PC-3 (cell line): ENCODE measurements at regions not wholly inside any gene's neighbourhood (a gene's known extent, or its start where the extent isn't known, plus 50 kb on each side); places are given as distances from the start of the nearest gene placed in this dataset.
A peak's percentile ranks its signal among the peaks of the same experiment; 100 is the strongest.

ENCODE experiments used
- ATAC-seq: fragments of 200-7000 bp; cut with Tn5 transposase; 2 replicates; pipeline ENCODE4 v1.9.1; 2020; ENCODE audit warnings: mild to moderate bottlenecking, moderate library complexity
- BruUV-seq: library from RNA; stranded (reverse); fragments of 400-500 nt; replicated peaks from 2 replicates; lab custom pipeline; 2021; lab: Mats Ljungman, UMichigan
- CTCF ChIA-PET: fragments of 300-600 bp; sonication (Branson Sonifier 250); formaldehyde crosslinking; loops from one replicate; lab custom pipeline; 2022; ENCODE audit warnings: antibody characterized with exemption; lab: Charles Lee
- POLR2A ChIA-PET: fragments of 300-600 bp; sonication (Branson Sonifier 250); formaldehyde crosslinking; loops from one replicate; lab custom pipeline; 2022; ENCODE audit warnings: antibody characterized with exemption; ENCODE audit not compliant: unreplicated experiment; lab: Charles Lee
- DNase-seq: peaks from one replicate; pipeline ENCODE4 v3.0.0-alpha.2; 2015
- H2AFZ ChIP-seq: fragments of 300-600 bp; sonication (generic); 2 replicates; pipeline ENCODE4 v1.6.0; 2016; ENCODE audit warnings: antibody characterized with exemption, low read length
- H3F3A ChIP-seq: fragments of 300-600 bp; sonication (generic); one replicate; pipeline ENCODE4 v1.6.0; 2017; ENCODE audit warnings: antibody characterized with exemption, low read length, control low read depth, mild to moderate bottlenecking; ENCODE audit not compliant: unreplicated experiment
- H3K27ac ChIP-seq: fragments of 300-600 bp; sonication (generic); 2 replicates; pipeline ENCODE4 v1.5.1; 2016; ENCODE audit warnings: mild to moderate bottlenecking, low read length
- H3K27me3 ChIP-seq: fragments of 300-600 bp; sonication (generic); 2 replicates; pipeline ENCODE4 v1.6.1; 2016; ENCODE audit warnings: low read length, mixed read lengths
- H3K36me3 ChIP-seq: fragments of 300-600 bp; sonication (generic); 2 replicates; pipeline ENCODE4 v1.6.1; 2016; ENCODE audit warnings: low read depth, mixed run types, low read length, mixed read lengths
- H3K4me1 ChIP-seq: fragments of 300-600 bp; sonication (generic); 2 replicates; pipeline ENCODE4 v1.5.1; 2016; ENCODE audit warnings: low read length; ENCODE audit not compliant: insufficient read depth
- H3K4me2 ChIP-seq: fragments of 300-600 bp; sonication (generic); 2 replicates; pipeline ENCODE4 v1.6.0; 2016; ENCODE audit warnings: low read length
- H3K4me3 ChIP-seq: fragments of 300-600 bp; sonication (generic); 2 replicates; pipeline ENCODE4 v1.5.1; 2016; ENCODE audit warnings: mild to moderate bottlenecking, low read length, mixed read lengths
- H3K79me2 ChIP-seq: fragments of 300-600 bp; sonication (generic); 2 replicates; pipeline ENCODE4 v1.6.1; 2017; ENCODE audit warnings: low read length, mixed read lengths
- H3K9ac ChIP-seq: fragments of 300-600 bp; sonication (generic); 2 replicates; pipeline ENCODE4 v1.6.0; 2016; ENCODE audit warnings: mild to moderate bottlenecking, low read length
- H3K9me2 ChIP-seq: fragments of 300-600 bp; sonication (generic); replicated peaks from 2 replicates; pipeline ENCODE4 v1.6.1; 2016; ENCODE audit warnings: mixed run types, low read length, mixed read lengths
- H3K9me3 ChIP-seq: fragments of 300-600 bp; sonication (generic); 2 replicates; pipeline ENCODE4 v1.6.1; 2016; ENCODE audit warnings: low read length, mixed read lengths
- H4K20me1 ChIP-seq: fragments of 300-600 bp; sonication (generic); 2 replicates; pipeline ENCODE4 v1.6.1; 2016; ENCODE audit warnings: low read length, mixed read lengths
- CTCF ChIP-seq: fragments of 300-600 bp; sonication (generic); conservative IDR thresholded peaks from 2 replicates; pipeline ENCODE4 v1.5.1; 2017; ENCODE audit warnings: antibody characterized with exemption, low read depth, mild to moderate bottlenecking, low read length
- EZH2 ChIP-seq: fragments of 300-600 bp; sonication (generic); IDR thresholded peaks from one replicate; pipeline ENCODE4 v1.6.1; 2017; ENCODE audit warnings: antibody characterized with exemption, mild to moderate bottlenecking, low read length; ENCODE audit not compliant: unreplicated experiment
- EZH2phosphoT487 ChIP-seq: fragments of 300-600 bp; sonication (generic); IDR thresholded peaks from 2 replicates; pipeline ENCODE4 v1.6.1; 2018; ENCODE audit warnings: mild to moderate bottlenecking, antibody characterized with exemption, low read length, borderline replicate concordance
- intact Hi-C: fragments of 100-400 bp; cut with micrococcal nuclease; formaldehyde crosslinking; loops from 2 replicates; pipeline ENCODE4 v1.9.0; 2023

GRCh38 chrX:45697591-45697990 lies 496.9 kb upstream of the DIPK2B start:
- Histone ChIP-seq H3K9ac (peak overlapping the region; percentile 14; the same call in 1 of the 2 replicates), H2AFZ (peak overlapping the region; percentile 22; the same call in 1 of the 2 replicates)

GRCh38 chrX:45696736-45697135 lies 496.1 kb upstream of the DIPK2B start:
- no peaks in the 10 kb centered on the region for H4K20me1 ChIP-seq
- peaks cover 13% of the 10 kb centered on the region for H3K4me1 ChIP-seq
- no peak overlapping the region for H3K9ac ChIP-seq
- no peak for DNase-seq
- no TSS peak for BruUV-seq
- no peaks in the 10 kb centered on the region for H3K27me3 ChIP-seq
- no peaks in the 10 kb centered on the region for H3K36me3 ChIP-seq
- ChIA-PET POLR2A (no interaction called here), CTCF (no interaction called here)
- H3K79me2 ChIP-seq: no peaks in the 10 kb centered on the region
- no peak overlapping the region for H2AFZ ChIP-seq
- H3K27ac ChIP-seq: peak overlapping the region; percentile 63
- no peak overlapping the region for H3K4me2 ChIP-seq
- H3K4me3 ChIP-seq: no peak overlapping the region
- no peak for ATAC-seq
- no peaks in the 10 kb centered on the region for H3K9me2 ChIP-seq
- H3K9me3 ChIP-seq: no peaks in the 10 kb centered on the region
- intact Hi-C loops: loop anchor here (5.0 kb wide), 1 partner anchor 179 kb away; no protein-coding TSS in a partner anchor
- TF ChIP-seq CTCF: no peak
- H3F3A ChIP-seq: no peaks in the 10 kb centered on the region

More at GRCh38 chrX:45697591-45697990, 496.9 kb upstream of the DIPK2B start:
- Histone ChIP-seq H4K20me1 (no peaks in the 10 kb centered on the region), H3K9me3 (no peaks in the 10 kb centered on the region), H3F3A (no peaks in the 10 kb centered on the region), H3K4me2 (0 out of 2 replicates have a peak overlapping the region, but pooled peaks have one; percentile 7), H3K9me2 (no peaks in the 10 kb centered on the region), H3K36me3 (no peaks in the 10 kb centered on the region), H3K79me2 (no peaks in the 10 kb centered on the region), H3K4me1 (peaks cover 13% of the 10 kb centered on the region), H3K27ac (peak overlapping the region; percentile 63), H3K4me3 (no peak overlapping the region), H3K27me3 (no peaks in the 10 kb centered on the region)
- DNase-seq (peak; percentile 81), ATAC-seq (peak; percentile 92)
- TF ChIP-seq CTCF (no peak), EZH2phosphoT487 (no peak), EZH2 (no peak)
- ChIA-PET POLR2A (no interaction called here), CTCF (interaction anchor here (0.6 kb wide), 1 partner anchor 1014 kb away, joined by 3 read pairs; no protein-coding TSS in a partner anchor)
- BruUV-seq: no TSS peak
- intact Hi-C loops: loop anchor here (5.0 kb wide), 1 partner anchor 180 kb away; no protein-coding TSS in a partner anchor

GRCh38 chrX:45689971-45690370 lies 489.3 kb upstream of the DIPK2B start:
- CTCF ChIA-PET: no interaction called here
- no peak for ATAC-seq

More at GRCh38 chrX:45689971-45690370, 489.3 kb upstream of the DIPK2B start:
- H3K4me2 ChIP-seq: no peak overlapping the region
- H3F3A ChIP-seq: no peaks in the 10 kb centered on the region
- no peaks in the 10 kb centered on the region for H4K20me1 ChIP-seq
- H2AFZ ChIP-seq: no peak overlapping the region
- no peaks in the 10 kb centered on the region for H3K27me3 ChIP-seq
- intact Hi-C loops: no loop called here
- no TSS peak for BruUV-seq
- H3K27ac ChIP-seq: no peak overlapping the region
- DNase-seq: no peak
- H3K9me2 ChIP-seq: no peaks in the 10 kb centered on the region
- H3K4me1 ChIP-seq: no peaks in the 10 kb centered on the region
- H3K36me3 ChIP-seq: no peaks in the 10 kb centered on the region
- no peaks in the 10 kb centered on the region for H3K9me3 ChIP-seq
- POLR2A ChIA-PET: no interaction called here
- no peak overlapping the region for H3K9ac ChIP-seq
- H3K4me3 ChIP-seq: no peak overlapping the region
- TF ChIP-seq CTCF (no peak), EZH2phosphoT487 (no peak), EZH2 (no peak)
- no peaks in the 10 kb centered on the region for H3K79me2 ChIP-seq
